Upper lobe of left lung (tissue), 4 donors: ENCODE measurements at regions not wholly inside any gene's neighbourhood (a gene's known extent, or its start where the extent isn't known, plus 50 kb on each side); places are given as distances from the start of the nearest gene placed in this dataset.

Experiments
- CTCF ChIP-seq, 6 experiments: fragments of 450-650 bp in 4 of 6; fragments of 200-600 bp in 2 of 6; sonication (generic) in 2 of 6; IDR thresholded peaks; one replicate each; pipeline ENCODE4 v1.5.1; 2016 to 2019; ENCODE audit warnings: antibody characterized with exemption in 6 of 6
- POLR2A ChIP-seq, 4 donors: fragments of 450-650 bp; IDR thresholded peaks; one replicate each; pipeline ENCODE4 v1.5.1; 2016 to 2017; ENCODE audit warnings: antibody characterized with exemption in 4 of 4, mild to moderate bottlenecking in 2 of 4
- POLR2AphosphoS5 ChIP-seq, 2 donors: sonication (generic); formaldehyde crosslinking; IDR thresholded peaks; one replicate each; pipeline ENCODE4 v1.5.1; 2017; ENCODE audit warnings: antibody characterized with exemption in 2 of 2

- TF ChIP-seq CTCF (IDR thresholded peaks at IDR 0.05) (no peak), POLR2AphosphoS5 (IDR thresholded peaks at IDR 0.05) (no peak), POLR2A (IDR thresholded peaks at IDR 0.05) (no peak)
Measured at GRCh38 chrX:117038918-117039440, 576.2 kb upstream of the CT83 start.
